Stimulated activated CD8-positive, alpha-beta memory T cell treated with anti-CD3 and anti-CD28 coated beads, Interleukin-7, amount 100 ng/mL, for 24 hours (primary cell): ENCODE measurements at regions not wholly inside any gene's neighbourhood (a gene's known extent, or its start where the extent isn't known, plus 50 kb on each side); places are given as distances from the start of the nearest gene placed in this dataset.

Experiments
- DNase-seq: peaks from one replicate; pipeline ENCODE4 v3.0.0-alpha.2; 2020; ENCODE audit warnings: low read depth

DNA sequence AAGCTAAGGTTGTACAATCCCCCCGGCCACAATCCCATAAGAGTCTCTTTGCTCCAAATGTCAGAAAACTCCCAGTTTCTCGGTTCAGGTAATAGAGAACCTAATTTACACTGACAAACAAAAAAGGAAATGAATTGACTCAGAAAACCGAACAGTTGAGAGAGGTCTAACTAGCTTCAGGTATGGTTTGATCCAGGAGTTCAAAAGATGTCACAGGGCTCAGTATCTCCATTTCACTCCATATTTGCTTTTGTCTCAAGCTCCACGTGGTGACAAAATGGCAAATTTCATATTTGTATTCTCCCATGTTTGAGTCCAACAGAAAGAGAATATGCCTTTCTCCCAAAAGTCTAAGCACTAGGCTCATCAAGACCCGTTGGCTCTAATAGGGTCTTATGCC, 117.4 kb downstream of the AXIN2 start:
- no peak for DNase-seq

DNA sequence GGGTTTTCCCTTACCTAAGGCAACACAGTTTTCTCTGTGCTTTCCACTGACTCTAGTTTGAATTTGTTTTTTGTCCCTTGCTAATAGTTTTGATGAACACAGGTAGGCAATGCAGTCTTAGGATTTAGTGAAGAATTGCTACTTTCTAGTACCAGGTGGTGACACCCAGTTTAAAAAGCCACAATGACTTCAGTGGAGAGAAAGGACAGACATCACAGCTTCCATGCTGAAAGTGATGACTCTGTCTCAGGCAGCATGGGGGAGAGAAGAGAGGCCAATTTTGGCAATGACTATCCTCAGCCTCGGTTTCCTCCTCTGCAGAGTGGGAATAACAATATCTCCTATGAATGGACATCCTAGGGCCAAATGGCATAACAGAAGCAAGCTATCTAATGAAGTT, 118.8 kb downstream of the AXIN2 start:
- no peak for DNase-seq

DNA sequence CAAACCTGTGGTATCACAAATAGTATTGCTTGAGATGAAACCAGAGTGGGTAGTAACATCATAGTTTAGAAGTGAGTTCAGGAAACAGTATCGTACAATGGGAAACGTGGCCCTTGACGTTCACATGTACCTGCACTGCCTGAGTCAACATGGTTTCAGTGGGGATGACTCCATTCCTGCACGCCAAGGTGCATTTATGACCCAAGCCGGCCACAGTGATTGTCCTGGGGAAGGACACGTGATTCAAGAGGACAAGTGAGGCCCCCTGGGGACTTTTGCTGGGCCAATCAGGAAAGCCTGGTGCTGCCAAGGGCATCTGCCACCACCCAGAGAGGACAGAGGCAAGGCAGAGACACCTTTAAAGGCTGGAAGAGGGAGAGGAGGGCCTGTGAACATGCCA, 119.2 kb downstream of the AXIN2 start:
- DNase-seq = no peak

DNA sequence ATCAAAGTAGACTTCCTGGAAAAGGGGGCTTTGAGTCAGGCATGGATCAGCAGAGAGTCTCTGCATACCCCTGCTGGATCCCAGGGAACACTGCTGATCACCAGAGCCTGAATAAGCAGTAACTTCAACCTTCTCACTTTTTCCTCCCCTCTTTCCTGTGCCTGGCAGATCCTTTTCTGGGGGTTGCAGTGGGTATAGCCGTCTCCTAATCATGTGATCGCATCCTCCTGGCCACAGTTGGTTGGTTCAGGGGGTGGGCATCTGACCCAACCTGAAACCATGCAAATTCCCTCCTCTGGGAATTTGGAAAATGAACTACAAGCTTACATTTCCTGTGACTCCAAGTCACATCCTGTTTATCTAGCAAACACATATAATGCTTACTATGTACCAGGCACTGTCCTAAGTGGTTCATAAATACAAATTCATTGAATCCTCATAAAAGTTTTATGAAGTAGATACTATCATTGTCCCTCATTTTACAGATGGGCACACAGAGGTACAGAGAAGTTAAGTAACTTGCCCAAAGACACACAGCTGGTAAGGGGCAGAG, 120.3 kb downstream of the AXIN2 start:
- DNase-seq = no peak

DNA sequence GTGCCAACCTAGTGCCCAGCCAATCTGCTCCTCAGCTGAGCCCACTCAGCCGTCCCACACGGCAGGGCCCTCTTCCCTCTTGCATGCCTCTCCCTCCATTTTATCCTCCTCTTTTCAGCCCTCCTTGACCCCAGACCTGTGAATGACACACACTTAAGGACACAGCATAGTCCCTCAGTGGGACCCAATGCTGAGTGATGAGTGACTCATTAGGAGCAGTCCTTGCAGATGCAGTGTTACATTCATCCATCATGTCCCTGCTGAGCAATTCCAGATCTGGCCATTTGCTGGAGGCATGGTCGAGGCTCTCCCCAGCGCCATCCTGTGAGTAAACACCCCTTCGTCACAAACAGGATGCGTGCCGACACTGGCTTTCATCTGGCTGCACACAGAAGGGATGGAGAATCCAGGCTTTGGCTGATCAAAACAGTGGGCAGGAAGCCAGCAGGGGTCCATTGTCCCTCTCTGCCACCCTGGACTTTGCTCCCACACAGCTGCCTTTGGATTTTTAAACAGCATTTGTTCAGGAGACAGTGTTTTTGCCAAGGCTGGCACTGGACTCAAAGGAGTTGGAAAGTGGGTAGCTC, 122.6 kb downstream of the AXIN2 start:
- DNase-seq = no peak

DNA sequence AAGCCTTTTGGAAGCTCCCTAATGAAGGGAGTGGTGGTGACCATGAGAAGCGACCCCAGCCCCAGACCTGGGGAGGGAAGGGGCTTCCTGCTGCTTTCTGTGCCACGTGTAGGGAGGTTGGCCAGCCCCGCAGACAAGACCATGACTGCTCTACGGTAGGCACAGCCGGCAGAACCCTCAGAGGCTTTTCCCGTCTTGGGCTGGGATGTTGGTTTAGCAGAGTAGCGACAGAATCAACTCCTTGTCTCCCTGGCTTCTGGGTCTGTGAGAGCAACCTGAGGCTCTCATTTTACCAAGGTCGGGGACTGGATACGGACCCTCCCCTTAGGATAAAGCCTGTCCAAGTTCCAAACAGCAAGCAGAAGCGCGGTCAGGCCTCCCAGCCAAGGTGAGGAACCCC, 123.3 kb downstream of the AXIN2 start:
- no peak for DNase-seq

DNA sequence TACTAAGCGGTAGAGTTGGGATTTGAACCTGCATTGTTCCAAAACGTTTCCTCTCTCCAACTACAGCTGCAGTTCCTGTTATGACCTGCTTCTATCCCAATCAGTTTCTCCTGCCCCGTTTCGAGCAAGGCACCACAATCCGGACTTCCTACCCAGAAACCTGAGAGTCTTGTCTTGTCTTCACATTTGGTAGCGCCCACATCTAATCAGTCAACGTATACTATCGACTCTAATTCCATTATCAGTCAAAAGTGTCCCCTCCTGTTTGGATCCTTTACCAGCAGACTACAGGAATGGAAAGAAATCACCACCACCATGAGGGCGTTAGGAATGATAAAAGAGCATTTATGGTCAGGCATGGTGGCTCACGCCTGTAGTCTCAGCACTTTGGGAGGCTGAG, 124.6 kb downstream of the AXIN2 start:
- DNase-seq = no peak

DNA sequence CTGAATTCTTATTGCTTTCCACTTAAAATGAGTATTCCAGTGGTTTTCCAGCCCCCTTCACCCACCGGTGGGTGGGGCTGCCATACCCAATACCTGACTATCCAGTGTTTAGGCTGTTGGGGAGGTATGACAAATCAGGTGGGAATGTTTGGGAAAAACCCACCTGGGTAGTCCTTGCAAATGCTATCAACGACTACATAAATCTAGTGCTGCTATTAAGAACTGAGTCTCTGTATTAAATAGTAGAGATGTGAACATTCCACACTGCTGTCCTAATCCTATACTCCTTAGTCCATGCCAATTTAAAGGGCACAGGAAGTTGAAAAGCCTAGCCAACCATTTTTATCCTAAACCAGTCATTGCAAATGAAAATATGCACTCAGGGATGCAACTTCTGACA, 126.6 kb downstream of the AXIN2 start:
- no peak for DNase-seq

DNA sequence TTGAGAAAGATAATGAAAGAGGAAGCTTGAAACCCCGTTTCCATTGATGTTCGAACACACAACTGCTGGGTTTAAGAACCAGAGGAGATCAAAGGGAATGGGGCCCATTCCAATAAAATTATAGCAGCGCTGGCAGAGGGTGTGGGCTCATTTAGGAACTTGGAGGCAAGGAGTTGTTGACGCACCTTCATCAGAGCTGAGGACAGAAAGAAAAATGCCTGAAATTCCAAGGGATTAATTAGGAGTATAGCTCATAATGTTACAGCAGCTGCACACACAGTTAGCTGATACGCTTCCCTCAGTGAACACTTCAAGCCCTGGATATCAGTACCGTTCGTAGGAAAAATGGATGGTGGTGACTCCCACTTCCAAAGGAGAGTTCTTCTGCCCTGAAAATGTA, 127.2 kb downstream of the AXIN2 start:
- DNase-seq = no peak

DNA sequence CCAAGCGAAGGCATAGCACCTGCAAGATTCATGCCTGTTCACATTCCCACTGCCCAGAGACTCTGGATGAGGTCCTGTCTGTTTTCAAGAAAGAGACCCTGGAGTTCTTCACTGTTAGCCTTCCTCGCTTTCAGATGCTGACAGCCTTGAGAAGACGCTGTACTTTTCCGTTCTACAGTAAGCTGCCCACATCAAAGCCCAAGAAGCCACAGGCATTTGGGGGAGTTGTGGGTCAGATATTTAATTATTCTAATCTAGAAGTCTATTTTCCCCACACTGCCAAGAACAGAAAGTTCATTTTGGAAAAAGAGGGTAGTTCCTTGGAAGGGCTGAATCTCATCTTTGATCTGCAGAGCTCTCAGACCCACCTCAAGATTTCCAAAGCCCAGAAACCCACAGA, 127.9 kb downstream of the AXIN2 start:
- no peak for DNase-seq

DNA sequence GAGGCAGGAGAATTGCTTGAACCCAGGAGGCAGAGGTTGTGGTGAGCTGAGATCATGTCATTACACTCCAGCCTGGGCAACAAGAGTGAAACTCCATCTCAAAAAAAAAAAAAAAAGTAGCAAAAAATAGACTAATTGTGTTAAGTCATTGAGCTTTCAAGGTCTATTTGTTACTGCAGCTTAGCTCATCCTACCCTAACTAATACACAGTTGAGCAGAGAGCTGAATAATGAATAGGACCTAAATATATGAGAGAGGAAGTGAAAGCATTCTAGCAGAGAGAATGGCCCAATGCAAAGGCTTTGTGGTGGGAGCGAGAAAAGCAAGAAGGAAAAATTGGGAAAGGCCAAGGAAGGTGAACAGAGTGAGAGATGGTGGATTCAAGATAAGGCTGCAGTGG, 128.3 kb downstream of the AXIN2 start:
- DNase-seq = no peak

DNA sequence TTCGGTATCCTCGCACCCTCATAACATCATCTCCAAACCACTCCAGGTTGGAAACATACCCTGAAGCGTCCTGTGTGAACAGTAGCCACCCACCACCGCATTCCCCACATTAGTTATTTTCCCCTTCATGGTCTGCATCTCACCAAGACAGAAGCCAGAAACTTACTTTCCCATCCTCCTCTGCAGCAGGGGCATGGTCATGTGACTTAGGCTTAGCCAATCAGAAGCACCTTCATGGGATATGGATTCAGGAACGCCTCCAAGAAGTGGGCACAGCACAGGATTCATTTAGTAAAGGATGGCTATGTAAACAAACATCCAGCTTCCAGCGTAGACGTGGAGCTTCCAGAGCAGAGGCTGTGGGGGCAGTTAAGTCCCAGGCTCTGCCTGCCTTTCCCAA, 130.3 kb downstream of the AXIN2 start:
- DNase-seq = no peak

DNA sequence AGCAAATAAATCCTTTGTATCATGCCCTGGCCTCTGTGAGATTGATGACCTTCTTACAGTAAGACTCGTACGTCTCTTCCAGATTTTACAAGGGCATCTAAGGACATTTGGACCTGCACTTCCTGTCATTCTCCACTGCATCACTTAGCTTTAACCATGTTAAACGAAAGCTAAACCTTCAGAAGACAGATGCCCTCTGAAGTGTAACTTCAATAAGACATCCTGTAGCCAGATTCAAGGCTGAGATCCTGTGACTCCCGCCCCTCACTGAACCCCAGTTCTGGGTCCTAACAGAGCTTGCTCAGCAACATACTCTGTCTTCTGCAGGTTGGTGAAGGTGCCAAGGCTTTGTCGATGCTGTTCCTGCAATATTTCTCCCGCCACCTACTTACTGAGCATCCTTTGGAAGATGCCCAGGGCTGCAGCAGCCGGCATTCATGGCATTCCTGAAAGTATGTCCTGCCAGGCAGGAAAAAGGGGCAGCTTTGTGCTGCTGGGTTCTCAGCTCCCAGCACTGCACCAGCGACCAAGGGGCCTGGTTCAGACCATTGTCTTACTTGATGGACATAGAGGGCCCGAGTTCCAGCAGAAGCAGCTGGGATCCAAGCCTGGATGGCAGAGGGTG, 131.1 kb downstream of the AXIN2 start:
- no peak for DNase-seq

DNA sequence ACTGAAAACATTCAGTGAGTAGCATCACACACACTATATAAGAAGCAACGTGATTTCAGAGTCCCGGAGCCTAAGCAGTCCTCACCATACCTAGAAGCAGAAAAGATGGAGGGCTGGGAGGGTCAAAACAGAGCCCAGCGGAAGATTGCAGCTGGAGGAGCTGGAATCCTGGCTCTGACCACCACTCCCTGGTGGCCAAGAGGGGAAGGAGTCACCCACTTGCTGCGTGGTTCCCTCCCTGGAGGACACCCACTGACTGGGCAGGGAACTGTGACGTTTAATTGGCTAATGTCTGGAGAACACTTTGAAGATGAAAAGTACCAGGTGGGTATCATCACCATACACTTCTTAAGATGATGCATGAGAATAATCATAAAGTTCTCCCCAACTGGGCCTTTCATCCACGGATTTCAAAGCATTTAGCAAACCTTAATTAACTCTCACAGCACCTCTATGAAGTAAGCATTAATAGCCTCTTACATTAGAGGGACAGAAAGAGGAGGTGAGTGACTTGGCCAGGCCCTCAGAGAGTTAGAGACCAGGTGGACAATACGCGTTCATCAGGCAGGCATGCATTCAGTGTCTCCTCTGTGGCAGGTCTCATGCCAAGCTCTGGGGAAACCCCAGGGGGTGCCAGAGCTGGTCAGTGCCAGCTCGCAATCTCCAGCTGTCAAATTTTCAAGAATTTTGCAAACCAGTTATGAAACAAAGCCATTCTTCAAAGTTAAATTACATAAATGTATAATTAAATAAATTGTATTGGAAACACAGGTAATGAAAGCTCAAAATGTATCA, 137.9 kb downstream of the AXIN2 start:
- DNase-seq = no peak

DNA sequence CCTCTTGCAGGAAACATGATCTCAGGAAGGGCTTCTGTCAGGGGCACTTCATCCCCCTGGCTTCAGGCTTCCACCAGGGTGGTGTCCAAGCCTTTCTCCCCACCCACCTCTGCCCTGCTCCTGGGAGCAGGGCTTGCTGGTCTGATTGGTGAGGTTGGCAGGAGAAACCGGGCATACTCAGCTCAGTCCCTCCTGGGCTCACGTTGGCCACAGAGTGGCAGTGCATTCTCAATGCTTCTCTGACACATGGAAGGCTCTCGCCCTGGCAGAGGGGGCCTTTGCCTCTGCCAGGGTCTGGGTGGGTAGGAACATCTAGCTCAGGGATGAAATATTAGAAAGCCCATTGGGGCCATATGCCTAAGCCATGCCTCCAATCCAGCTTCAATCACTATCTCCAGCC, 142.8 kb downstream of the AXIN2 start:
- no peak for DNase-seq

DNA sequence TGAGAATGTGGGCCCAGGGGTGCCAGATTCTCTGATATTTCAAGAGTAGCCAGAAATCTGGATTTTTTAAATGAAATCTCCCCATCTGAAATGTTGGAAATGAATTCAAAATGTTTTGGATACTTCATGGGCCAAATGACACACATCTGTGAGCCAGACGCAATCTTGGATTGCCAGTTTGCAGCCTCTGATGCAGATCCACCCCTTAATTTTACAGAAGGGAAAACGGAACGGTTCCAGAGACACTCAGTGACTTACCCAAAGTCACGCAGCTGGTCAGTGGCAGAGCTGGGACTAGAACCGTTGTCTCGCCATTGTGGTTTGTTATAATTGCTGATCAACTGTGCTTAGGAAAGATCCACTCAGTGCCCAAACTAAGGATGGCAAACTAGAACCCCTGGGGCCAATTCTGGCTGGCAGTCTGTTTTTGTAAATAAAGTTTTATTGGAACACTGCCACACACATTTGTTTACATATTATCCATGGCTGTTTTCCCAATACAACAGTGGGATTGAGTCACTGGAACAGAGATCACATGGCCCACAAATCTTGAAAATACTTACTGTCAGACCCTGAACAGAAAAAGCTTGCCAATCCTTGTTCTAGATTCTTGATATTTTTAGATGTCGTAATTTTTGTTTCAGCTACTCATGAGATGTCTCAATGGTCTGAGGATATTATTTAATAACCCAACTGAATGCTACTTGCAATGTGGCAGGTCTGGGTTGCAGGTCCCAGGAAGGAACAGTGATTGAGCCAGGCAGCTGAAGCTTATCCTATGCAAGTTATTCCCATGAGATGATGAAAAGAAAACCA, 143.8 kb downstream of the AXIN2 start:
- no peak for DNase-seq

DNA sequence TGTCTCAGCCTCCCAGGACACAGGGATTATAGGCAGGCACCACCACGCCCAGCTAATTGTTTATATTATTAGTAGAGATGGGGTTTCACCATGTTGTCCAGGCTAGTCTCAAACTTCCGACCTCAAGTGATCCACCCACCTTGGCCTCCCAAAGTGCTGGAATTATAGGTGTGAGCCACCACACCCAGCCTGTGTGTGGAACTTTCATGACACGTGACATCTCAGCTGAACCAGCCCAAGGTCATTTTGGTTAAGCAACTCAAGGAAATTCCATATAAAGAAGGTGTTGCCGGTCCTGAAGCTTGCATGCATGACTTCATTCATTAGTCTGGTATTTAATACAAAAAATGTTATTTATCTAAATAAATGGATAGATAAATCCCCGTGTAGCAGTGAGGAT, 145.5 kb downstream of the AXIN2 start:
- no peak for DNase-seq

DNA sequence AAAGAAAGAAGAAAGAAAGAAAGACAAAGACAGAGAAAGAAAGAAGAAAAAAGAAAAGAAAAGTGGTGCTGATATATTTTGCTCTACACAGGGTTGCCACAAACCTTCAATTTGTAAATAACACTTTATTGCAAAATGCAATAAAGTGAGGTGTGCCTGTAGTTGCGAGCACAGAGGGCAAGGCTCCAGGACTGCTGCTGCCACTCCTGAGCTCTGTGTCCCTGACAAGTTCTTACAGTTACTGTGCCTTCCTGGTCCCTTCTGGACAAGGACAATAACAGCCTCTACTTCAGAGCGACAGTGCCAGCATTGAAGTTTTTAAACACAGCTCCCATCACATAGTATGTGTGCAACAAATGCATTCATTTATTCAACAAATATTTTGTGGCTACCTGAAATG, 148.1 kb downstream of the AXIN2 start:
- no peak for DNase-seq

DNA sequence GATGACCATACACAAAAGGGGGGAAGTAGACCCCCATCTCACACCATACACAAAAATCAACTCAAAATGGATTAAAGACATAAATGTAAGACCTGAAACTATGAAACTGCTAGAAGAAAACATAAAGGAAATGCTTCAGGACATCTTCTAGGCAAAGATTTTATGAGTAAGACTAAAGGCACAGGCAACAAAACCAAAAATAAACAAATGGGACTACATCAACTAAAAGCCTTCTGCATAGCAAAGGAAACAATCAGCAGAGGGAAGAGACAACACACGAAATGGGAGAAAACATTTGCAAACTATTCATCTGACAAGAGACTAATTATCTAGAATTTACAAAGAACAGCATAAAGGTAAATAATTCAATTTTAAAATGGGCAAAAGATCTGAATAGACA, 152.1 kb downstream of the AXIN2 start:
- no peak for DNase-seq

DNA sequence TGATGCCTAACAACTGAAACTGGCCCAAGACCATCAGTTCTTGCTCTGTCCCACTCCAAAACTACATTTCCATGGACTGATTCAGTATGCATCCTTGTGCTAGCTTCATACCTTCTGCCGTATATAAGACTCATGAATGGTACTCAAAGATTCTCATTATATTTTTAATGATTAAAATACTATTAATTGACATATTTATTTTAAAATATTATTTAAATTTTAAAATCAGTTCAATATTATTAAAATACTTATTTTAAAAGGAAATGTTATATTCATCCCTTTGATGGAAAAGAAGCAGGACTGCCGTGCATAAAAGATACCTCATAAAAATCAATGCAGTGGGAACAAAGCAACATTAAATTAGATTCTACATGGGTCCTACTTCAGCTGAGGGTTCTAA, 153.4 kb downstream of the AXIN2 start:
- no peak for DNase-seq

DNA sequence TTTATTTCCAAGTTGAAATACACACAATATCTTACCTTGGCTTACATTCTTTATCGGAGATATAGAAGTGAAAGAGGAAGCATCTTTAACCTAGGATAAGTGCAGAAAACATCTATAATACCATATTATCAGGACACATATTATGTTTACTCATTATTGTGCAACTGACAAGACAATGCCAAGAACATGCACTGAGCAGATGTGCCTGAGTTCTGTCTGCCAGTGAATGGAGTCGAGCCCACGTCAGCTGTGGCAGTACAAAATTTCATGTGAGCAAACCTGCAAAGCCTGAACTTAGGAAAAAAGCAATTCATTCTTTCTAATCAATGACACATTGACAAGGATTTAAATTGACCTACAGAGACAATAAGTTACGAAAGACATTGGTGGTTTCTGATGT, 154.4 kb downstream of the AXIN2 start:
- no peak for DNase-seq

DNA sequence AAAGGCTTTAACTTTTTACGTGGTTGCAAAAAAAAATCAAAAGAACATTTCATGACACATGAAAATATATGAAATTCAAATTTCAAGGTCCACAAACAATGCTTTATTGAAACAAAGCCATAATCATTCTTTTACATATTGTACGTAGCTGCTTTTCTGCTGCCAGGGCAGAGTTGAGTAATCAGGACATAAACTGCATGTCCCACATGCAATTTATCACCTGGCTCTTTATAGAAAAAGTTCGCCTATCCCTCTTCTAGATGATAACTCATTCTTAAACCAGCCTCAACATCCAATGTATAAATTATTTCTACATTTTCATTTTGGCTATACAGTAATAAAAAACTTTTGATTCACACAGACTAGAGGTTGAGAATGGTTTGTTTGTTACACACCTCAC, 154.9 kb downstream of the AXIN2 start:
- DNase-seq = no peak

DNA sequence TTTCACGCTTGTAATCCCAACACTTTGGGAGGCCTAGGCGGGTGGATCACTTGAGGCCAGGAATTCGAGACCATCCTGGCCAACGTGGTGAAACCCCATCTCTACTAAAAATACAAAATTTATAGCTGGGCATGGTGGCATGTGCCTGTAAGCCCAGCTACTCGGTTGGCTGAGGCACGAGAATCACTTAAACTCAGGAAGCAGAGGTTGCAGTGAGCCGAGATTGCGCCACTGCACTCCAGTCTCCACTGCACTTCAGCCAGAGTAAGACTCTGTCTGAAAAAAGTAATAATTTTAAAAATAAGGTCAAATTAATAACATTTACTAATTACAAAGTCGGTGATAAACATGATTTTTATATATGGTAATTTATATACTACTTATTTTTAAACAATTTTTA, 155.9 kb downstream of the AXIN2 start:
- no peak for DNase-seq
